ENCODE measurements at regions not wholly inside any gene's neighbourhood (a gene's known extent, or its start where the extent isn't known, plus 50 kb on each side); places are given as distances from the start of the nearest gene placed in this dataset.
"Not testable (repeated sequence)": the region's sequence is repeated elsewhere in the genome, so short reads cannot be mapped to it uniquely, and the experiment has no call there.

GRCh38 chr13:30065181-30065580 lies 214.8 kb upstream of the UBL3 start:
- no peak for DNase-seq (ENCODE audit: low read depth in 2 of 2)

GRCh38 chr13:30063892-30064291 lies 213.5 kb upstream of the UBL3 start:
- DNase-seq (ENCODE audit: low read depth in 2 of 2) = no peak

- no peak for DNase-seq (ENCODE audit: low read depth in 2 of 2)
Observed at GRCh38 chr13:30061217-30061616, 210.8 kb upstream of the UBL3 start.

- no peak for DNase-seq (ENCODE audit: low read depth in 2 of 2)
Observed at GRCh38 chr13:30058429-30058828, 208.0 kb upstream of the UBL3 start.

- DNase-seq (ENCODE audit: low read depth in 2 of 2) = not testable (repeated sequence)
Observed at GRCh38 chr13:30054546-30054945, 204.1 kb upstream of the UBL3 start.

GRCh38 chr13:30053939-30054338 lies 203.5 kb upstream of the UBL3 start:
- DNase-seq (ENCODE audit: low read depth in 2 of 2) = no peak

- DNase-seq (ENCODE audit: low read depth in 2 of 2) = no peak
Observed at GRCh38 chr13:30052120-30052519, 201.7 kb upstream of the UBL3 start.

- DNase-seq (ENCODE audit: low read depth in 2 of 2) = no peak
Observed at GRCh38 chr13:30051531-30052060, 201.2 kb upstream of the UBL3 start.

GRCh38 chr13:30049692-30050091 lies 199.3 kb upstream of the UBL3 start:
- DNase-seq (ENCODE audit: low read depth in 2 of 2) = no peak

GRCh38 chr13:30047154-30047874 lies 196.9 kb upstream of the UBL3 start:
- DNase-seq (ENCODE audit: low read depth in 2 of 2) = no peak

GRCh38 chr13:30045916-30046704 lies 195.7 kb upstream of the UBL3 start:
- DNase-seq (ENCODE audit: low read depth in 2 of 2) = no peak

GRCh38 chr13:30044932-30045331 lies 194.5 kb upstream of the UBL3 start:
- DNase-seq (ENCODE audit: low read depth in 2 of 2) = no peak

GRCh38 chr13:30043631-30043925 lies 193.2 kb upstream of the UBL3 start:
- DNase-seq (ENCODE audit: low read depth in 2 of 2) = no peak

GRCh38 chr13:30042891-30043630 lies 192.6 kb upstream of the UBL3 start:
- no peak for DNase-seq (ENCODE audit: low read depth in 2 of 2)

- no peak for DNase-seq (ENCODE audit: low read depth in 2 of 2)
Observed at GRCh38 chr13:30042272-30042671, 191.9 kb upstream of the UBL3 start.

- DNase-seq (ENCODE audit: low read depth in 2 of 2) = no peak
Observed at GRCh38 chr13:30039511-30039911, 189.1 kb upstream of the UBL3 start.

- DNase-seq (ENCODE audit: low read depth in 2 of 2) = no peak
Observed at GRCh38 chr13:30038884-30039283, 188.5 kb upstream of the UBL3 start.

GRCh38 chr13:30037766-30038165 lies 187.3 kb upstream of the UBL3 start:
- no peak for DNase-seq (ENCODE audit: low read depth in 2 of 2)

GRCh38 chr13:30037306-30037705 lies 186.9 kb upstream of the UBL3 start:
- no peak for DNase-seq (ENCODE audit: low read depth in 2 of 2)

GRCh38 chr13:30034458-30034795 lies 184.0 kb upstream of the UBL3 start:
- no peak for DNase-seq (ENCODE audit: low read depth in 2 of 2)

GRCh38 chr13:30033681-30034457 lies 183.5 kb upstream of the UBL3 start:
- no peak for DNase-seq (ENCODE audit: low read depth in 2 of 2)

GRCh38 chr13:30032263-30032662 lies 181.8 kb upstream of the UBL3 start:
- no peak for DNase-seq (ENCODE audit: low read depth in 2 of 2)

All from stimulated activated CD4-positive, alpha-beta T cell treated with anti-CD3 and anti-CD28 coated beads, Interleukin-1b, Interleukin-23, amount 100 ng/mL, for 4 hours (primary cell).